ENCODE measurements at regions not wholly inside any gene's neighbourhood (a gene's known extent, or its start where the extent isn't known, plus 50 kb on each side); places are given as distances from the start of the nearest gene placed in this dataset.
"Not testable (repeated sequence)": the region's sequence is repeated elsewhere in the genome, so short reads cannot be mapped to it uniquely, and the experiment has no call there.

DNA sequence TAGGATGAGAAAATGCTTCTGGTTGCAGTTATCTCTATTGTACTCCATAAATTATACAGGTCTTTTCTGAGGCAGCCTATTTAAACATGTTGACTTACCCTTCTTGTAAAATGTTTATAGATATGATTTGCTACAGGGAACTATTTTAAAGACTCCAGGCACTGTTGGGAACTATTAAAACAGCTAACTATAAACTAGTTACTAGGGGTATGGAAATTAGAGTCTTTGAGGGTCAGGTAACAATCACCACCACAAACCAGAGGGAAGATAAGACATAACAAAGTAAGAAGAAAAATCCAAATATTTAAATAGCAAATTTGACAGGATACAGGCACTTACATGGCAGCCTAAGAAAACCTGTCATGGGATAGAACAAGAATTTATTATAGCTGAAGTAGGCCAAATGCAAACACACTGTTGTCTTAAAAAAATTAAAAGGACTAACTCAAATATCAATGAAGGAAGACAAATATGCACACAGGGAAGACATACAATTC, 251.0 kb upstream of the CWC22 start:
- no peak for DNase-seq

DNA sequence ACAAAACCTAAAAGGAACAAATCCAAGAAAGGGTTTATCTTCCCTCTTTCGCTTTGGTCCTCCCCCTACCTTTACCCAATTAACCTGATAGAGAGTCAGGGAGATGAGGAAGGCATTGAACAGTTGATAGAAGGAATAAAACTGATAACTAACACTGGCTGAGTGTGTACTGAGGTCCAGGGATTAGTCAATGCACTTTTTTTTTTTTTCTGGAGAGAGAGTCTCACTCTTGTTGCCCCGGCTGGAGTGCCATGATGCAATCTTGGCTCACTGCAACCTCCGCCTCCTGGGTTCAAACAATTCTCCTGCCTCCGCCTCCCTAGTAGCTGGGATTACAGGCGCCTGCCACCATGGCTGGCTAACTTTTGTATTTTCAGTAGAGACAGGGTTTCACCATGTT, 250.2 kb upstream of the CWC22 start:
- DNase-seq, result no peak

DNA sequence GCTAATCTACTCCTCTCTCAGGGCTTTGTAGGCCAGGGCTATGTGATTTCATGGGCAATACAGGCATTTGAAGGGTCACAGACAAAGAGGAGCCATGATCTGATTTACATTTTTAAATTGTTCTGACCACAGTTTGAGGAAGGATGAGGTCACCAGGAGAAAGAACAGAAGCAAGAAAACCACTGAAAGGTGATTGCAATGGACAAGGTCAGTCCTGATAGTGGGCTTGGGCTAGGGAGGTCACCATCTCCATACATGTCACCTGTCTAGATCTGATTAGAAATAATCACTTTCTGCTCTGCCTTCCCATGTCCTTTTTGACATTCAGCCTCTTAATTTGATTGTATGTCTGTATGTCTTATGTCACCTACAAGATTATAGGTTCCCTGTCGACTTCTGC, 248.9 kb upstream of the CWC22 start:
- no peak for DNase-seq

DNA sequence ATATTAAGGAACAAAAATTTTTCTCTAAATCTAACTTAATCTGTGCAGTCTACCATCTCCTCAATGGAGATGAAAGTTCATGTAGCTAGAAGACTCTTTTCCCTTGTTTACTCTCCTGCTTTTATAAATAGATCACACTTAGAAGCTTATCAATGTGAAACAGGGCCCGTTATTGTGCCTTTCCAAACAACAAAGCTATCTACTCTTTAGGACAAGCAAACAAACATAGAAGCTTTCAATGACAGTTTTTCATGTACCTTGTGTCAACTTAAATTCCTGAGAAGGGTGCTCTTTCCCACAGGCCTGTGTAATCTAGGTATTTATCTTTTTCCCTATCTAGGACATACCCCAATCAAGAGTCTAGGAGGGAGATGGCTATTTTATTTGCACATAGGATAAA, 247.8 kb upstream of the CWC22 start:
- DNase-seq, result no peak

DNA sequence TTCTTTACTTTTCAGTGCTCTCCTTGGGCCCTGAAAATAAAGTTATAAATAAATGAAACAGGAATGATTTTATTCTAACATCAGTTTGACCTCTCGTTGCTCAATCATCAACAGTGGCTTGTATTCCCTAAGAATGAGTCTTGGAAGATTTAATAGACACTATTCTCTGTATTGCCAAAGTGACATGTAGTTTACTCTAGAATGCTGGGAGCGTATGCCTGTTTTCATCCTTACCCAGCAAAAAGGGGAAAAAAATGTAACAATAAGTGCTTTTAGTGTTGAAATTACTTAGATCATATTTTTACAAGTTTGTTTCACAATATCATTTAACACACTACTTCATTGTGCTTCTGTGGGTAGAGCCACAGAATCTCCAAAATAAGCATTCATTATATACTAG, 240.6 kb upstream of the CWC22 start:
- no peak for DNase-seq

DNA sequence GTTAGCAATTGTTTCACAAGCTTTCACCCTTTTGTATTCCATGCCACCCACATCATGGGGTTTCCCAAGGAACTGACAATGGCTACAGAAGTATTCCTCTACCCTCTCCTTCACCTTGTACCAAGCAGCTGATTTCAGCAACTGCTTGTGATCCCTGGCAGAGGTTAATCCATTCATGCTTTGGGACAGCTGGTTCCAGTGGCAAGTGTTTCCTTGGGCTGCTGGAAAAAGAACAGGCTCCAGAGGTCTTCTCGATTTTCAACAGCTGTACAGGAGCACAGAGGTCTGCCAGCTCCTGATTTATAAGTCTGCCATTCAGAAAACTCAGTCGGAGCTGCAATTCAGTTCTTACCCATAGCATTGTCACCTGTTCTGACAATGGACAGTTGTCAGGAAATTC, 239.2 kb upstream of the CWC22 start:
- DNase-seq, result no peak

DNA sequence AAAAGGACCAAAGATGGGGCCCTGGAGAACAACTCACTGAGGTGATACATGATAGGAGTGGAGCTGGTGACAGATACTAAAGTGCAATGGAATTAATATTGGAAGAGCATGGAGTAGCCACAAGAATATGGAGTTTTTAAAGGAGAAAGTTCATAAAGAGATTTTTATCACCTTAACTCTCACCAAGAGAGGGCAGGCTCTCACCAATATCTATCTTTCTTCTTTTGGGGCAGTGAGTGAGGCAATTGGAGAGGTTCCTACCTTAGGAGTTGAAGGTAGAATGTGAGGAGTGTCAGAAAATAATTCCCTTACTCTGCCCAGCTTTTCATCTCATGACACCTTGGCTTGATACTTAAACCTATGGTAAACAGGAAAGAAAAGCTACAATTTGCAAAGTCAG, 233.7 kb upstream of the CWC22 start:
- no peak for DNase-seq

DNA sequence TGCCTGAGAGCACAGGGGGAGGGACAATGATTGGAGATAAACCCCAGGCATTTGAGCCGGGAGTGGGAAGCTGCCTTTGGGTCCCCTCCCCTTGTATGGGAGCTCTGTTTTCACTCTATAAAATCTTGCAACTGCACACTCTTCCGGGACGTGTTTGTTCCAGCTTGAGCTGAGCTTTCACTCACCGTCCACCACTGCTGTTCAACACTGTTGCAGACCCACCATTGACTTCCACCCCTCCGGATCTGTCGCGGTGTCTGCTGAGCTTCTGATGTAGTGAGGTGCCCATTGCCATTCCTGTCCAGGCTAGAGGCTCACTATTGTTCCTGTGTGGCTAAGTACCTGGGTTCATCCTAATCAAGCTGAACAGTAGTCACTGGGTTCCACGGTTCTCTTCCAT, 231.6 kb upstream of the CWC22 start:
- DNase-seq, result no peak

DNA sequence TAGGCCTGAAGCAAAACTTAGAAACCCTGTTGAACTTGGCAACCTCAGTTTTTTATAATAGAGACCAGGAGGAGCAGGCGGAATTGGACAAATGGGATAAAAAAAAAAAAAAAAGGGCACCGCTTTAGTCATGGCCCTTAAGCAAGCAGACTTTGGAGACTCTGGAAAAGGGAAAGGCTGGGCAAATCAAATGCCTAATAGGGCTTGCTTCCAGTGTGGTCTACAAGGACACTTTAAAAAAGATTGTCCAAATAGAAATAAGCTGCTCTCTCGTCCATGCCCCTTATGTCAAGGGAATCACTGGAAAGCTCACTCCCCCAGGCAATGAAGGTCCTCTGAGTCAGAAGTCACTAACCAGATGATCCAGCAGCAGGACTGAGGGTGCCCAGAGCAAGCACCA, 229.0 kb upstream of the CWC22 start:
- not testable (repeated sequence) for DNase-seq

DNA sequence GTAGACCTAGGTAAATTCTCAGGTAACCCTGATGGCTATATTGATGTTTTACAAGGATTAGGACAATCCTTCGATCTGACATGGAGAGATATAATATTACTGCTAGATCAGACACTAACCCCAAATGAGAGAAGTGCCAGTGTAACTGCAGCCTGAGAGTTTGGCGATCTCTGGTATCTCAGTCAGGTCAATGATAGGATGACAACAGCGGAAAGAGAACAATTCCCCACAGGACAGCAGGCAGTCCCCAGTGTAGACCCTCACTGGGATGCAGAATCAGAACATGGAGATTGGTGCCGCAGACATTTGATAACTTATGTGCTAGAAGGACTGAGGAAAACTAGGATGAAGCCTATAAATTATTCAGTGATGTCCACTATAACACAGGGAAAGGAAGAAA, 228.4 kb upstream of the CWC22 start:
- not testable (repeated sequence) for DNase-seq

DNA sequence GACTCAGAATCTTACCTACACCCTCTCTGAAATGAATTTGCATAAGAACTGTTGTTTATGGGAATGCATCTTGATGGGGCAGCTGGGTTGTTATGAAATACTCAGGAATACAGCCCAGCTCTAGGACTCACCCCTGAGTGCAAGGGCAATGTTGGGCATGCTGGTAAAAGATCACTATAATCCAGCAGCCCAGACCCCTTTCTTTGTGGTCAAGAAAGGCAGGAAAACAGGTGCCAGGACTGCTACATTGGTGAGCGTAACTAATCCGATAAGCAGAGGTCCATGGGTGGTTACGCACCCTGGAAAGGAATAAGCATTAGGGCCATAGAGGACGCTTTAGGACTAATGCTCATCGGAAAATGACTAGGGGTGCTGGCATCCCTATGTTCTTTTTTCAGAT, 227.9 kb upstream of the CWC22 start:
- not testable (repeated sequence) for DNase-seq

DNA sequence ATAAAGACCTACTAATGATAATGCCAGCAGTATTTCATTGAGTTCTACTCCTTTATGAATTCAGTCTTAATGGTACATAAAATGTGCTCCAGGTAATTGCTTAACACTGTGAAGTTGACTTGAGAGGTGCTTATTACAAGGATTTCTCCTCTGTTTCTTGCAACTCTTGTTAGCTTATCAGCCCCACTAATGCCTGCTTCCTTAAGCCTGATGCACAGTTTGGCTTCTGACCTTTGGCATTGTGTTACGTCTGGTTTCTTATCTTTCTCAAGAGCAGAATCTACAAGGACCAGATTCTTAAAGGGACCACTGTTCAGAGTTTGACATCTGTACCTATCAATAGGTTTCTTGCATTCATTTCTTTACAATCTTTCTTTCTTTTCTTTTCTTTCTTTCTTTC, 223.9 kb upstream of the CWC22 start:
- no peak for DNase-seq

DNA sequence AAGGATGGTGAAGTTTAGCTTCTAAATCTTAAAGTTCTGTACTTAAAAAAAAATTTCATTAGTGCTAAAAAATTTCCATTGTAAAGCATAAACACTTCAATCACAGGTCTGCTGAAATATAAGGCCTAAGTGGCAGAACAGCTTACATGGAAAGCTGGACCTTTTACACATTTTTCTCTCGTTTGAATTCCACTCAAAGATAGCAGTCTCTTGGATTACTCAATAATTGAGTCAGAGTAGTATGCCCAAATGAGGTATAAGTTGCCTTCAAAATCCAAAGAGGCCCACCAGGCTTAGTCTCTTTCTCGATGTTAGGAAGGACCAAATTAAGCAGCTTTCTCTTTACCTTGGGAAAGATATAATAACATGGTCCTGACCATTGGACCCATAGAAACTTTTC, 220.4 kb upstream of the CWC22 start:
- DNase-seq, result no peak

DNA sequence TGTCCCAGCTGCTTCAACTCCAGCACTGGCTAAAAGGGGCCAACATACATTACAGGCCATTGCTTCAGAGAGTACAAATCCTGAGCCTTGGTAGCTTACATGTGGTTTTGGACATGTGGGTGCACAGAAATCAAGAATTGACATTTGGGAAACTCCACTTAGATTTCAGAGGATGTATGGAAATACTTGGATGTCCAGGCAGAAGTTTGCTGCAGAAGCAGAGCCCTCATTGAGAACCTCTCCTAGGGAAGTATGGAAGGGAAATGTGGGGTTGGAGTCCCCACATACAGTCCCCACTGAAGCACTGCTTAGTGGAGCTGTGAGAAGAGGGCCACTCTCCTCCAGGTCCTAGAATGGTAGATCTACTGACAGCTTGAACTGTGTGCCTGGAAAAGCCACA, 218.0 kb upstream of the CWC22 start:
- DNase-seq, result no peak

DNA sequence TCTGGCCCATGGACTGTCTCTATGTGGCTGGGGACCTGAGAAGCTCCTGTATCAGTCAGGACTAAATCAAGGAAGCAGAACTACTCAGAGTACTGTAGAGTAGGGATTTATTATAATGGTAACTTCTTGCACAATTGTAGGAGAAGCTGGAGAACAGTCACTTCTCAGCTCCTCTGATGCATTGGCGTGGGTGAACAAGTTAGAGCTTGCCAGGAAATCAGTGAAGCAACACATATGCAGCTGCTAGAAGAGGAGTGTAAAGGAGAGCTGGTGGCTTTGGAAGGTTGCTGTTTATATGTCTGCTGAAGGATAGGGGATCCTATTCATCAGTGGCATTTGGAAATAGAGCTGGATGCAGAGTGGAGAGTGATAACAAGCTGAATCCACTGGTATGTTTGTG, 215.5 kb upstream of the CWC22 start:
- no peak for DNase-seq

DNA sequence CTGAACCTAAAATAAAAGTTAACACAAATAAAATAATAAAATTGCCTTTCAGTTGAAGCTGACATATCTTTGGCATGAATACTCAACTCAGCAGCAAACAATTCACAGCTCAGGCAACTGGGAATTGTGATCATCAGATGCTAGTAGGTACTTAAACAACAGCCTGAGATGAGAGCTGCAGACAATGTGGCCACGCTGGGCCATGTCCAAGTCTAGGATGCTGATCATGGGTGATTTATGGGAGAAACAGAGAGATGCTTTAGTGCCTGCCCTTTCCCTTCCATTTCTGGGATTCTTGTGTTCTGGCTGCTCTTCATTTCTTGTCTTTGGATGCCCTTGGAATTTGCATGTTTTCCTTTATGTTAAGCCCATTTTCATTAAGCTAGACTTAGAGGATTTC, 212.4 kb upstream of the CWC22 start:
- no peak for DNase-seq

DNA sequence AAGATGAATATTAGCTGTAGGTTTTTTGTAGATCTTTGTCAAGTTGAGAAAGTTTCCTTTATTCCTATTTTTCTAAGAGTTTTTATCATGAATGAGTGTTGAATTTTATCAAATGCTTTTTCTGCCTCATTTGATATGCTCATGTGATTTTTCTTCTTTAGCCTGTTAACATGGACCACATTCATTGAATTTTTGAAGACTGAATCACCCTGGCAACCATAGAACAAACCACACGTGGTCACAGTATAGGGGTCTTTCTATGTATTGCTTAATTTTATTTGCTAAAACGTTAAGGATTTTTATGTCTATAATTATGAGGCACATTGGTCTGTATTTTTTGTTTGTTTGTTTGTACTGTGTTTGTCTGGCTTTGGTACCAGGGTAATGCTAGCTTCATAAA, 201.7 kb upstream of the CWC22 start:
- DNase-seq, result no peak

DNA sequence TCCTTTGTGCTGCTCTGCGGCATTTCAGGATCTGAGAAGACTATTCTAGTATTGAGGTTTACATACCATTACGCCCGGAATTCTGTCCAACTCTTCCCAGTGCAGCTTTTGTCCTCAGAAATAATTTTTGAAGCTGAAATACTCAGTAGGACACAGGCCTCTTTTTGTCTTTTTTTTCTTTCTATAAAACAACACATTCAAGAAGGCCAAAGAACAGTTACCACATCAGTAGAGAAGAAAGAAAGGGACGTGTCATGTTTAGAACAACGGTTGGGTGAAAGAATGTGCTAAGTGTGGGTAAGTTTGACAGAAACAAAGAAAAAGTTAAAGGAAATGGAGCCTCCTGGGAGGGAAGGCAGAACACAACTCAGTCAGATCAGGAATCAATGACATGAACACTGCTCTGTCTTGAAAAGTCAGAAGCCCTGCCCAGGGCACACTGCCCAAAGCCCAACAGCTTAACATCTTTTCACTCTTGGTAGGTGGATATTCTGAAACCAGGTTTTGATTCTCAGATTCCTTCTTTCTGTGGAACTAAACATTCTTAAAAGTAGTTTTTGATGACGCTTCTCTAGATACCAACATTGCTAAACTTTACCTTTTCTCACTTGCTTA, 198.6 kb upstream of the CWC22 start:
- DNase-seq, result no peak

DNA sequence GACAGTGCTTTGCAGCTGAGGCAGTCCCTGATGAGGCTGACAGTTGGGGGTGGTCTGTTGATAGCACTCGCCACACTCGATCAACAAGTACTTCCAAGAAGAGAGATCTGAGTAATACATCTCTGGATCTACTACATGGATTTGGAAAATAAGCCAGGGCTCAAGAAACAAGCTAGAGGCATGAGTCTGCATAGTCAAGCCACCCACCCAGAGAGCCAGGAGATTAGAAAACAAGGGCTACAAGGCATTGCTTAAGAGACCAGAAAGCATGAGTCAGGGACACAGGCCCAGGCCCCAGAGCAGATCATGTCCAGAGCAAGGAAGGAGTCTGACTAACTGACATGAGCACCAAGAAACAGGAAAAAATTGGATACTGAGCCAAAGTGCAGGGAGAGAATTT, 196.9 kb upstream of the CWC22 start:
- no peak for DNase-seq

DNA sequence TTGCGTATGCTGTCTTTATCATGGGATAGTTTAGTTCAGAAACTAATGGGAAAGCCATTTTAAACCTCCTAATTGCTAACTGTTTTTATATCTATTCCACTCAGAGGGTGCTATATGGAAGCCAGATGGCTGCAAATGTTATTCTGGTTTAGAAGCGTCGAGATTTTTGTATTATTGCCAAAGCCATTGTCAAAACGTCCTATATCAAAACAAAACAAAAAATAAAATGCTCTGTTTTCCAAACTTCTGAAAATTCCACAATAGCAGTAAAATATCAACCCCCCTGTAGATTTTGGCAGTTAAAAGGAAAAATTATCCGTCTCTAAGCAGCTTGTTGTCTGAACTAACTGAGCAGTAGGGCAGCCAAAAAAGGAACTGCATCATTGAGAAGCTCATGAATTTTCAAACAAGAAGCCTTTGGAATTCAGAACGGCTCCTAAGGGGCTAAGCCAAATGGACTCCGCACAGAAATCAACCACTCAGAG, 195.4 kb upstream of the CWC22 start:
- DNase-seq, result no peak

DNA sequence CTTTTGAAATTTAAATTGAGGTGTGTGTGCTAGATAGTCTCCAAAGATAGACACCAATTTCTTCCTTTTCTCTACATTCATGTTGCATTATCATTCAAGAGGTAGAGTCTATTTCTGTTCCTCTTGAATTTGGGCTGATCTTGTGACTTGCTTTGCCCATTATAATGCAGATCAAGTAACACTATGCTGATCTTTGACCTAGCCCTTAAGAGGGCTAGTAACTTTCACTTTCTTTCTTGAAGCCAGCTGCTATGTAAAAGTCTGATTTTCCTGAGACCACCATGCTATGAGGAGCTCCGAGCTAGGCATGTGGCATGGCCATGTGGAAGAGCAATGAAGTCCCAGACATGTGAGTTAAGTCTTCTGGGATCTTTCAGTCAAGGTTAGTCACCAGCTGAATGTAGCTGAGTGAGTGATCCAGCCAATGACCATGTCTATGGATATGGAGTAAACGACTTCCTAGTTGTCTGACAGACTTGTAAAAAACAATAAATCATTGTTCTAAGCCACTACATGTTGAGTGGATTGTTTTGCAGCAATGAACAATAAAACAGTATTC, 189.4 kb upstream of the CWC22 start:
- no peak for DNase-seq

DNA sequence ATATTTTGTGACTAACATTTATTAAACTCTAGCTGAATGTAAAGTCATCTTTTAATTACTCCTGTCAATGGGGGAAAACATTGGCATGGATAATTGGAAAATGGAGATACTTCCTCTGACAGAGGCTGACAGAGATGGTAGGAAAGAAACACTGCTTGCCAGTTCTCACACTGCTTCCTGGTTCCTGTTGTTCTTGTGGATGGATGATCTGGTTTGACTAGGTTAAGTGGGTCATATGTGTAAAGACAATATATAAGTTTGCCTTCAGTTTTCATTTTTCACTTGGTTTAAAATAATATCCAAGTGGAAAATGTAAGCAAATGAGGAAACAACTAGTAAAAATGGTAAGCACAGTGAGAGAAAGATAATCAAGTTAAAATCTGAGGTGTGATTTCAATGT, 188.8 kb upstream of the CWC22 start:
- no peak for DNase-seq

DNA sequence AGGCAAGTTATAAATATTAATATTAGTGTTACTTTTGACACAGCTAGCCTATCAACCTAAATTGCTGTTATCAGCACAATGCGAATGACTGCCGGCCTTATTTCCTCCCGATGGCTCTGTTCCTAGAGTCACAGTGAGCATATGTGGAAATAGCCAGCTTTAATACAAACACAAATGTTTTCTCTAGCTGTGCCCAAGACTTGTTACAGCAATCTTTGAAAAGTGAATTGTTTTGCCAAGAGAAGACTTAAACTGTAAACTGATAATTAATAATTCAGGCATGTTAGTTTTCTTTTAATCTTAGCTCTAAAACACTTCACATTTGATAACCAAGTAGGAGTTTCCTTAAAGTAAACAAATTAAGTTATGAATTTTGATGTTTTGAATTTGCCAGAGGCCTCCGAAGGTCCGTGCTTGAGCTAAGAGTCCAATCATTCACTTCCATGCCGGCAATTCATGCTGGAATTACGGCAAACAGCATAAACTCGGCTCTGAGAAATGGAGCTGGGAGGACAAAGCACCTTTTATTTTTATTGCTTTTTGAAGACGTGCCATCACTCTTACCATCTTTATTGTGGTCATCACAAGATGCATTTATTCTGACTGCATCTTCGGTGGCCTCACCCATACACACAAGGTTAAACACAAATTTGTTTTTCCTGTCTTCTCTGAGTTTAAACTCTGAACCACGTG, 184.5 kb upstream of the CWC22 start:
- DNase-seq, result no peak

DNA sequence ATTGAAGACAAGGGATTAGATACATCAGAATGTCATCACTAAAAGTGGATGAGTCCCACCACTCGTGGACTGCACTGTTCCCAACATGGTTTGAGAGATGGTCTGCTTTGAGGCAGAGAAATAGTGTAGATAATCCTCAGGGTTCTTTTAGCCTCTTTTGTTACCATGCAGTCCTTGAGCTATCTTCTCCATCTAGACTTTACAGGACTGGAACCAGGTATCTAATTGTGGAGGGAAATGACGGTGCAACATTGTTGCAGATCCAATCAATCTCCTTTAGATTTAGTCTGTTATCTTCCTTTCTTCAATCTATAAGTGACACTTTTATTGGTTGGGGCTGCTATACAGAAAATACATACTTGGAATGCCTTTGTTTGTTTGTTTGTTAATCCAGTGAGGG, 183.8 kb upstream of the CWC22 start:
- no peak for DNase-seq

DNA sequence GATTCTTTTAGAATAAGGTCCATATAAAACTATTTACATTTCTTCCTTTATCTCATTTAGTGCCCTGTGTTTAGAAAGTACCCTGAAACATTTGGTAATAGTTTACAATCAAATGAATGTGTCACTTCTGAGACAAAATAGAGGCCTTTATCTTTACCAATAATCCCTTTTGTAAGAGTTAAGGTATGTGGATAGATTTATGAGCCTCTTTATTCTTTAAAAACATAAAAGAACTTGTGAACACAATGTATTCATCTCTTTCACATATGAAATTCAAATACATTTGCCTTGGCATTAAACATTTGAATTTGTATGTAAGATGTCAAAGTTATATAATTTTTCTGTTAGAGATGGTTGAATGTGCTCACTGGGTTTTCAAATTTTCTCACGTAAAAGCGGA, 180.5 kb upstream of the CWC22 start:
- DNase-seq, result no peak
